ENCODE measurements at regions not wholly inside any gene's neighbourhood (a gene's known extent, or its start where the extent isn't known, plus 50 kb on each side); places are given as distances from the start of the nearest gene placed in this dataset.

GRCh38 chr2:16224298-16225045 lies 284.1 kb downstream of the MYCN start:
- TF ChIP-seq POLR2A (IDR thresholded peaks at IDR 0.05) (no peak), CTCF (IDR thresholded peaks at IDR 0.05 in 8 of 11, conservative IDR thresholded peaks at IDR 0.05 in 3 of 11) (no peak), POLR2AphosphoS5 (IDR thresholded peaks at IDR 0.05) (no peak)
